HepG2 (cell line): ENCODE measurements at regions not wholly inside any gene's neighbourhood (a gene's known extent, or its start where the extent isn't known, plus 50 kb on each side); places are given as distances from the start of the nearest gene placed in this dataset.

Experiments
- FOXP1 ChIP-seq, 2 experiments: fragments of 450-650 bp in 1 of 2; IDR thresholded peaks; 2 replicates each; pipeline ENCODE4 v1.6.1; 2017 to 2018; ENCODE audit warnings: antibody characterized with exemption in 1 of 2
- KMT2A ChIP-seq: sonication (generic); formaldehyde crosslinking; IDR thresholded peaks from 2 replicates; pipeline ENCODE4 v1.4.0; 2020; ENCODE audit warnings: missing genetic modification reagents
- RCOR2 ChIP-seq: IDR thresholded peaks from 2 replicates; pipeline ENCODE4 v1.6.1; 2016; ENCODE audit warnings: missing biosample characterization, missing genetic modification reagents
- TCF7 ChIP-seq: sonication (generic); IDR thresholded peaks from 2 replicates; pipeline ENCODE4 v1.6.1; 2016; ENCODE audit warnings: antibody characterized with exemption, low read depth
- TF ChIP-seq, protein P1 (sequence below), 2 experiments: sonication (generic) in 1 of 2; formaldehyde crosslinking in 1 of 2; IDR thresholded peaks; 2 replicates each; pipeline versions ENCODE4 v1.4.0 to v1.6.1; 2016 to 2020; ENCODE audit warnings: borderline replicate concordance in 1 of 2, low read depth in 1 of 2, mild to moderate bottlenecking in 1 of 2, missing genetic modification reagents in 1 of 2
- TF ChIP-seq, protein P2 (sequence below): sonication (generic); formaldehyde crosslinking; IDR thresholded peaks from 2 replicates; pipeline ENCODE4 v1.4.0; 2020; ENCODE audit warnings: mild to moderate bottlenecking, missing genetic modification reagents, borderline replicate concordance
- TF ChIP-seq, protein P3 (sequence below): sonication (generic); formaldehyde crosslinking; conservative IDR thresholded peaks from 2 replicates; pipeline ENCODE4 v1.5.0; 2020; ENCODE audit warnings: missing genetic modification reagents

DNA sequence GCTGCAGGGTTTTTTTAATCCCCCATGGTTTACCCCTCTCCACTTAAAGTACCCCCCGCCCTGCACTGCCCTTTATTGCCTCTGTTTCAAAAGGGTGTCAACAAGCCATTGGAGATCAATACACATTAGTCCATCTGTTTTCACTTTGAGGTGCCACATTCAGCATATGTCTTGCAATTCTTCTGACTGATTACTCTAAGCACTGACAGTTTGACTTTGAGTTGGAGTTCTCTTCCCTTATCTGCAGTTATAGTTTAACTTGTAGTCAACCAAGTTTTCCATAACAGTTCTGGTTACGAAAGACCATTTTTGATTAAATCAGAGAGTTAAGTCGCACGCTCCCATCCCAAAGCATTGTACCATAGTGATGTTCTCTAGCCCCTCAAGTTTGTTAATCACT lies 260.8 kb upstream of the TBX3 start (continued):
- TF ChIP-seq FOXP1 (IDR thresholded peaks at IDR 0.05) (no peak), FOXP1 (CRISPR knock-in tag; IDR thresholded peaks at IDR 0.05) (0 out of 2 replicates have a peak, but pooled peaks have one; percentile 30), RCOR2 (no peak), TCF7 (peak; percentile 66), KMT2A (no peak)
- TF ChIP-seq, protein P1, sequence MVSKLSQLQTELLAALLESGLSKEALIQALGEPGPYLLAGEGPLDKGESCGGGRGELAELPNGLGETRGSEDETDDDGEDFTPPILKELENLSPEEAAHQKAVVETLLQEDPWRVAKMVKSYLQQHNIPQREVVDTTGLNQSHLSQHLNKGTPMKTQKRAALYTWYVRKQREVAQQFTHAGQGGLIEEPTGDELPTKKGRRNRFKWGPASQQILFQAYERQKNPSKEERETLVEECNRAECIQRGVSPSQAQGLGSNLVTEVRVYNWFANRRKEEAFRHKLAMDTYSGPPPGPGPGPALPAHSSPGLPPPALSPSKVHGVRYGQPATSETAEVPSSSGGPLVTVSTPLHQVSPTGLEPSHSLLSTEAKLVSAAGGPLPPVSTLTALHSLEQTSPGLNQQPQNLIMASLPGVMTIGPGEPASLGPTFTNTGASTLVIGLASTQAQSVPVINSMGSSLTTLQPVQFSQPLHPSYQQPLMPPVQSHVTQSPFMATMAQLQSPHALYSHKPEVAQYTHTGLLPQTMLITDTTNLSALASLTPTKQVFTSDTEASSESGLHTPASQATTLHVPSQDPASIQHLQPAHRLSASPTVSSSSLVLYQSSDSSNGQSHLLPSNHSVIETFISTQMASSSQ (IDR thresholded peaks at IDR 0.05; ENCODE audit: low read depth), result peak; percentile 58; the same call in 1 of the 2 replicates
- TF ChIP-seq, protein P1 (CRISPR knock-in tag; IDR thresholded peaks at IDR 0.05; ENCODE audit: borderline replicate concordance), result peak; percentile 40; the same call in 1 of the 2 replicates
- TF ChIP-seq, protein P2, sequence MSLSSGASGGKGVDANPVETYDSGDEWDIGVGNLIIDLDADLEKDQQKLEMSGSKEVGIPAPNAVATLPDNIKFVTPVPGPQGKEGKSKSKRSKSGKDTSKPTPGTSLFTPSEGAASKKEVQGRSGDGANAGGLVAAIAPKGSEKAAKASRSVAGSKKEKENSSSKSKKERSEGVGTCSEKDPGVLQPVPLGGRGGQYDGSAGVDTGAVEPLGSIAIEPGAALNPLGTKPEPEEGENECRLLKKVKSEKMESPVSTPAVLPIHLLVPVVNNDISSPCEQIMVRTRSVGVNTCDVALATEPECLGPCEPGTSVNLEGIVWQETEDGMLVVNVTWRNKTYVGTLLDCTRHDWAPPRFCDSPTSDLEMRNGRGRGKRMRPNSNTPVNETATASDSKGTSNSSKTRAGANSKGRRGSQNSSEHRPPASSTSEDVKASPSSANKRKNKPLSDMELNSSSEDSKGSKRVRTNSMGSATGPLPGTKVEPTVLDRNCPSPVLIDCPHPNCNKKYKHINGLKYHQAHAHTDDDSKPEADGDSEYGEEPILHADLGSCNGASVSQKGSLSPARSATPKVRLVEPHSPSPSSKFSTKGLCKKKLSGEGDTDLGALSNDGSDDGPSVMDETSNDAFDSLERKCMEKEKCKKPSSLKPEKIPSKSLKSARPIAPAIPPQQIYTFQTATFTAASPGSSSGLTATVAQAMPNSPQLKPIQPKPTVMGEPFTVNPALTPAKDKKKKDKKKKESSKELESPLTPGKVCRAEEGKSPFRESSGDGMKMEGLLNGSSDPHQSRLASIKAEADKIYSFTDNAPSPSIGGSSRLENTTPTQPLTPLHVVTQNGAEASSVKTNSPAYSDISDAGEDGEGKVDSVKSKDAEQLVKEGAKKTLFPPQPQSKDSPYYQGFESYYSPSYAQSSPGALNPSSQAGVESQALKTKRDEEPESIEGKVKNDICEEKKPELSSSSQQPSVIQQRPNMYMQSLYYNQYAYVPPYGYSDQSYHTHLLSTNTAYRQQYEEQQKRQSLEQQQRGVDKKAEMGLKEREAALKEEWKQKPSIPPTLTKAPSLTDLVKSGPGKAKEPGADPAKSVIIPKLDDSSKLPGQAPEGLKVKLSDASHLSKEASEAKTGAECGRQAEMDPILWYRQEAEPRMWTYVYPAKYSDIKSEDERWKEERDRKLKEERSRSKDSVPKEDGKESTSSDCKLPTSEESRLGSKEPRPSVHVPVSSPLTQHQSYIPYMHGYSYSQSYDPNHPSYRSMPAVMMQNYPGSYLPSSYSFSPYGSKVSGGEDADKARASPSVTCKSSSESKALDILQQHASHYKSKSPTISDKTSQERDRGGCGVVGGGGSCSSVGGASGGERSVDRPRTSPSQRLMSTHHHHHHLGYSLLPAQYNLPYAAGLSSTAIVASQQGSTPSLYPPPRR (CRISPR knock-in tag), result peak; percentile 76; the same call in 1 of the 2 replicates
- TF ChIP-seq, protein P3, sequence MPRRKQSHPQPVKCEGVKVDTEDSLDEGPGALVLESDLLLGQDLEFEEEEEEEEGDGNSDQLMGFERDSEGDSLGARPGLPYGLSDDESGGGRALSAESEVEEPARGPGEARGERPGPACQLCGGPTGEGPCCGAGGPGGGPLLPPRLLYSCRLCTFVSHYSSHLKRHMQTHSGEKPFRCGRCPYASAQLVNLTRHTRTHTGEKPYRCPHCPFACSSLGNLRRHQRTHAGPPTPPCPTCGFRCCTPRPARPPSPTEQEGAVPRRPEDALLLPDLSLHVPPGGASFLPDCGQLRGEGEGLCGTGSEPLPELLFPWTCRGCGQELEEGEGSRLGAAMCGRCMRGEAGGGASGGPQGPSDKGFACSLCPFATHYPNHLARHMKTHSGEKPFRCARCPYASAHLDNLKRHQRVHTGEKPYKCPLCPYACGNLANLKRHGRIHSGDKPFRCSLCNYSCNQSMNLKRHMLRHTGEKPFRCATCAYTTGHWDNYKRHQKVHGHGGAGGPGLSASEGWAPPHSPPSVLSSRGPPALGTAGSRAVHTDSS, result no peak
